ENCODE measurements at regions not wholly inside any gene's neighbourhood (a gene's known extent, or its start where the extent isn't known, plus 50 kb on each side); places are given as distances from the start of the nearest gene placed in this dataset.

- TF ChIP-seq CTCF (optimal IDR thresholded peaks at IDR 0.05 in 1 of 3, IDR thresholded peaks at IDR 0.05 in 1 of 3, conservative IDR thresholded peaks at IDR 0.05 in 1 of 3; ENCODE audit: extremely low read depth in 1 of 3, insufficient read depth in 2 of 3, low read length in 3 of 3): no peak
- no peak for TF ChIP-seq EZH2 (IDR thresholded peaks at IDR 0.05; ENCODE audit: low read length)
Measured at GRCh38 chr13:40161351-40161810, 505.1 kb downstream of the FOXO1 start.

Data from keratinocyte (primary cell).